H1 (cell line): ENCODE measurements at regions not wholly inside any gene's neighbourhood (a gene's known extent, or its start where the extent isn't known, plus 50 kb on each side); places are given as distances from the start of the nearest gene placed in this dataset.

Experiments used
- CTCF ChIA-PET: fragments of 300-600 bp; sonication (Branson Sonifier 250); formaldehyde crosslinking; loops from one replicate; lab custom pipeline; 2021; ENCODE audit not compliant: partially characterized antibody; lab: Charles Lee
- POLR2A ChIA-PET: fragments of 300-600 bp; sonication (Branson Sonifier 250); formaldehyde crosslinking; loops from one replicate; lab custom pipeline; 2021; ENCODE audit warnings: inconsistent platforms; ENCODE audit not compliant: partially characterized antibody; lab: Charles Lee
- DNase-seq, 2 experiments: peaks; one replicate each; pipeline versions ENCODE4 v3.0.0 to v3.0.0-alpha.2; 2010 to 2022; ENCODE audit warnings: low spot score in 2 of 2, low read depth in 1 of 2, mixed read lengths in 1 of 2
- FAIRE-seq: peaks from 2 replicates; lab custom pipeline; 2011; peaks lifted over from hg19 to GRCh38; lab: Jason Lieb, UNC
- H2AFZ ChIP-seq: 2 replicates; pipeline ENCODE4 v1.8.1; 2012; ENCODE audit warnings: low read length, inconsistent platforms
- H2AK5ac ChIP-seq: 2 replicates; pipeline ENCODE4 v1.6.1; 2013; ENCODE audit warnings: low read depth, low read length
- H2BK120ac ChIP-seq: replicated peaks from 2 replicates; pipeline ENCODE3; 2013; ENCODE audit warnings: low read depth, low read length, inconsistent platforms
- H2BK12ac ChIP-seq: 2 replicates; pipeline ENCODE4 v1.6.1; 2013; ENCODE audit warnings: low read depth, low read length
- H2BK15ac ChIP-seq: 2 replicates; pipeline ENCODE4 v1.6.1; 2013; ENCODE audit warnings: low read length
- H2BK20ac ChIP-seq: 2 replicates; pipeline ENCODE4 v1.6.1; 2013; ENCODE audit warnings: low read length
- H2BK5ac ChIP-seq: 2 replicates; pipeline ENCODE4 v1.6.1; 2013; ENCODE audit warnings: low read depth, low read length
- H3K14ac ChIP-seq: 2 replicates; pipeline ENCODE4 v1.6.1; 2013; ENCODE audit warnings: inconsistent platforms; ENCODE audit not compliant: insufficient read length
- H3K18ac ChIP-seq: 2 replicates; pipeline ENCODE4 v1.6.1; 2013; ENCODE audit warnings: low read length; ENCODE audit errors: extremely low read depth
- H3K23ac ChIP-seq: 2 replicates; pipeline ENCODE4 v1.6.1; 2013; ENCODE audit warnings: inconsistent platforms; ENCODE audit not compliant: insufficient read length
- H3K23me2 ChIP-seq: 2 replicates; pipeline ENCODE4 v1.6.1; 2013; ENCODE audit warnings: low read depth, low read length
- H3K27ac ChIP-seq: 2 replicates; pipeline ENCODE4 v1.6.1; 2011; ENCODE audit warnings: low read depth, low read length, inconsistent platforms
- H3K27me3 ChIP-seq, 4 experiments: replicated peaks in 1 of 4; 1 replicate in 1 of 4; 2 replicates in 3 of 4; pipeline versions ENCODE4 v1.6.1 to v1.8.1; 2011 to 2013; ENCODE audit warnings: low read length in 3 of 4, mild to moderate bottlenecking in 3 of 4, inconsistent platforms in 2 of 4, mixed read lengths in 2 of 4, moderate library complexity in 1 of 4; ENCODE audit not compliant: control insufficient read depth in 3 of 4, insufficient read depth in 3 of 4; ENCODE audit errors: extremely low read depth in 1 of 4
- H3K36me3 ChIP-seq, 4 experiments: 2 replicates each; pipeline versions ENCODE4 v1.6.1 to v1.8.1; 2011 to 2013; ENCODE audit warnings: mild to moderate bottlenecking in 4 of 4, low read length in 3 of 4, moderate library complexity in 2 of 4, control low read depth in 1 of 4, inconsistent platforms in 1 of 4; ENCODE audit not compliant: insufficient read depth in 4 of 4, control insufficient read depth in 2 of 4
- H3K4ac ChIP-seq: replicated peaks from 2 replicates; pipeline ENCODE3; 2013; ENCODE audit warnings: low read length, low read depth, mixed read lengths, inconsistent platforms; ENCODE audit not compliant: insufficient read length
- H3K4me1 ChIP-seq, 4 experiments: replicated peaks in 1 of 4; 1 replicate in 1 of 4; 2 replicates in 3 of 4; pipeline versions ENCODE4 v1.6.1 to v1.8.1; 2011 to 2013; ENCODE audit warnings: low read length in 3 of 4, inconsistent platforms in 2 of 4, mixed read lengths in 1 of 4; ENCODE audit not compliant: insufficient read depth in 4 of 4, control insufficient read depth in 3 of 4
- H3K4me2 ChIP-seq, 2 experiments: 2 replicates each; pipeline versions ENCODE4 v1.6.1 to v1.8.1; 2011 to 2013; ENCODE audit warnings: low read depth in 2 of 2, low read length in 2 of 2, control low read depth in 1 of 2, inconsistent platforms in 1 of 2, mild to moderate bottlenecking in 1 of 2; ENCODE audit not compliant: insufficient read depth in 1 of 2
- H3K4me3 ChIP-seq, 4 experiments: fragments of 200-600, 300-600 bp in 1 of 4; sonication (generic), shearing (Covaris generic), sonication (Bioruptor Twin) in 1 of 4; 2 replicates each; pipeline versions ENCODE4 v1.5.1 to v1.8.1; 2011 to 2016; ENCODE audit warnings: low read length in 4 of 4, low read depth in 3 of 4, control low read depth in 2 of 4, inconsistent platforms in 2 of 4, mild to moderate bottlenecking in 2 of 4, mixed read lengths in 1 of 4, moderate library complexity in 1 of 4; ENCODE audit not compliant: insufficient read depth in 2 of 4; ENCODE audit errors: extremely low read depth in 1 of 4
- H3K56ac ChIP-seq: replicated peaks from 2 replicates; pipeline ENCODE3; 2013; ENCODE audit warnings: low read depth, mild to moderate bottlenecking, mixed read lengths, low read length, inconsistent platforms; ENCODE audit not compliant: insufficient read length
- H3K79me1 ChIP-seq: 2 replicates; pipeline ENCODE4 v1.6.1; 2013; ENCODE audit warnings: low read depth, low read length, control low read depth
- H3K79me2 ChIP-seq, 2 experiments: 2 replicates each; pipeline versions ENCODE4 v1.6.1 to v1.8.1; 2012 to 2013; ENCODE audit warnings: low read length in 2 of 2, mild to moderate bottlenecking in 2 of 2, inconsistent platforms in 1 of 2; ENCODE audit not compliant: insufficient read depth in 2 of 2, control insufficient read depth in 1 of 2
- H3K9ac ChIP-seq, 4 experiments: replicated peaks in 1 of 4; 1 replicate in 1 of 4; 2 replicates in 3 of 4; pipeline versions ENCODE4 v1.6.1 to v1.8.1; 2011 to 2013; ENCODE audit warnings: low read depth in 3 of 4, low read length in 3 of 4, control low read depth in 2 of 4, mild to moderate bottlenecking in 2 of 4, moderate library complexity in 2 of 4, inconsistent platforms in 1 of 4; ENCODE audit errors: extremely low read depth in 1 of 4
- H3K9me3 ChIP-seq, 2 experiments: 2 replicates each; pipeline versions ENCODE4 v1.6.1 to v1.8.1; 2012 to 2013; ENCODE audit warnings: mild to moderate bottlenecking in 2 of 2, moderate library complexity in 2 of 2, control low read depth in 1 of 2, inconsistent platforms in 1 of 2, low read depth in 1 of 2, low read length in 1 of 2, mixed read lengths in 1 of 2; ENCODE audit not compliant: insufficient read depth in 2 of 2
- H4K20me1 ChIP-seq, 2 experiments: replicated peaks in 1 of 2; 2 replicates each; pipeline versions ENCODE3 to v1.8.1; 2011 to 2013; ENCODE audit warnings: inconsistent platforms in 2 of 2, low read length in 2 of 2, mild to moderate bottlenecking in 1 of 2; ENCODE audit not compliant: insufficient read depth in 2 of 2, control insufficient read depth in 1 of 2
- H4K5ac ChIP-seq: 2 replicates; pipeline ENCODE4 v1.6.1; 2013; ENCODE audit warnings: low read length, low read depth, mixed read lengths, inconsistent platforms; ENCODE audit not compliant: insufficient read length
- H4K8ac ChIP-seq: 2 replicates; pipeline ENCODE4 v1.8.0; 2013; ENCODE audit warnings: mild to moderate bottlenecking, moderate library complexity, low read length, inconsistent platforms; ENCODE audit not compliant: insufficient read depth; ENCODE audit errors: extremely low read depth
- H4K91ac ChIP-seq: replicated peaks from 2 replicates; pipeline ENCODE3; 2013; ENCODE audit warnings: low read length, mixed read lengths, inconsistent platforms; ENCODE audit not compliant: insufficient read length
- CHD1 ChIP-seq: IDR thresholded peaks from 2 replicates; pipeline ENCODE4 v1.6.1; 2012; ENCODE audit warnings: low read depth, low read length, improper control_type of control experiment
- EP300 ChIP-seq, 2 experiments: IDR thresholded peaks; 1 replicate in 1 of 2; 2 replicates in 1 of 2; pipeline ENCODE4 v1.6.1; 2011 to 2012; ENCODE audit warnings: low read depth in 2 of 2, low read length in 2 of 2, mild to moderate bottlenecking in 2 of 2, borderline replicate concordance in 1 of 2, inconsistent platforms in 1 of 2, moderate library complexity in 1 of 2
- GTF2F1 ChIP-seq: IDR thresholded peaks from 2 replicates; pipeline ENCODE4 v1.6.1; 2012; ENCODE audit warnings: low read depth, low read length, improper control_type of control experiment, borderline replicate concordance
- JUN ChIP-seq: IDR thresholded peaks from 2 replicates; pipeline ENCODE4 v1.6.1; 2011; ENCODE audit warnings: low read depth, mild to moderate bottlenecking, improper control_type of control experiment, low read length
- NRF1 ChIP-seq: IDR thresholded peaks from 2 replicates; pipeline ENCODE4 v1.6.1; 2011; ENCODE audit warnings: mild to moderate bottlenecking, low read depth, low read length, improper control_type of control experiment
- POU5F1 ChIP-seq: IDR thresholded peaks from 2 replicates; pipeline ENCODE4 v1.6.1; 2011; ENCODE audit warnings: low read depth, mild to moderate bottlenecking, low read length, moderate library complexity
- SIN3A ChIP-seq, 2 experiments: IDR thresholded peaks in 1 of 2; conservative IDR thresholded peaks in 1 of 2; 2 replicates each; pipeline ENCODE4 v1.6.1; 2011 to 2012; ENCODE audit warnings: low read length in 2 of 2, improper control_type of control experiment in 1 of 2, low read depth in 1 of 2, mild to moderate bottlenecking in 1 of 2
- SP1 ChIP-seq: IDR thresholded peaks from 2 replicates; pipeline ENCODE4 v1.6.1; 2011; ENCODE audit warnings: low read depth, low read length
- TAF1 ChIP-seq: IDR thresholded peaks from 2 replicates; pipeline ENCODE4 v1.6.1; 2011; ENCODE audit warnings: mild to moderate bottlenecking, low read depth, low read length
- TAF7 ChIP-seq: optimal IDR thresholded peaks from 2 replicates; pipeline ENCODE3; 2011; ENCODE audit warnings: low read depth, mild to moderate bottlenecking, inconsistent platforms, low read length, moderate library complexity, borderline replicate concordance
- ZNF274 ChIP-seq: IDR thresholded peaks from 2 replicates; pipeline ENCODE4 v1.7.0; 2012; ENCODE audit warnings: low read length, borderline replicate concordance; ENCODE audit errors: extremely low read depth
- WGBS, 2 experiments: shearing (Covaris generic) in 1 of 2; methylation state at CpG; one replicate each; pipeline versions ENCODE4 v1.1.6 to v1.1.7; 2013 to 2015; ENCODE audit warnings: low lambda C conversion rate in 2 of 2, mixed read lengths in 2 of 2, inconsistent platforms in 1 of 2, low coverage in 1 of 2, missing lambda C conversion rate in 1 of 2; ENCODE audit not compliant: insufficient replicate concordance in 2 of 2, insufficient coverage in 1 of 2, insufficient read length in 1 of 2; ENCODE audit errors: extremely low coverage in 1 of 2, missing lambda C conversion rate in 1 of 2; 5-methylcytosine and 5-hydroxymethylcytosine counted together
- TF ChIP-seq, protein P1 (sequence below): IDR thresholded peaks from 2 replicates; pipeline ENCODE4 v1.6.1; 2012; ENCODE audit warnings: inconsistent platforms

DNA sequence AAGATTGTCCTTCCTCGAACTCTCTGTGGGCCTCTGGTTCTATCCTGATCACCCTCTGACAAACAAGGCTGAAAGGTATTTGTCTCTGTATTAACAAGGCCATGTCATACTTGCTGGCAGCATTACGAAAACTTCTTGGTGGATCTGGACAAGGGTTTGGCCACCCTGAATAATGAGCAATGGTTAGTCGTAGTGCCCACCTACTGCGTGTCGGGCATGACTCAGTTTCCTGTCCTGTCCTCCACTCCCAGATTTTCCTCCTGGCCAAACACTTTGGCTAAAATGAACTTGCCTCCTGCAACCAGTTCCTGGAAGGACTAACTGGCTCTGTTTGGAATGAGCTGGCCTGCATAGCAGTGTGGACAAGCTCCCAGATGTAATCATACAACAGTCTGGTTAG lies 198.5 kb upstream of the SMIM21 start:
- no peak overlapping the region for H4K5ac ChIP-seq
- DNase-seq = no peak
- no peak overlapping the region for H4K91ac ChIP-seq
- no peak overlapping the region for H2AFZ ChIP-seq
- no peaks in the 10 kb centered on the region for H3K4me1 ChIP-seq
- POLR2A ChIA-PET = no interaction called here
- no peak overlapping the region for H3K4me3 ChIP-seq
- no peak overlapping the region for H4K8ac ChIP-seq
- H3K27me3 ChIP-seq = no peaks in the 10 kb centered on the region
- H3K9ac ChIP-seq = no peak overlapping the region
- no peaks in the 10 kb centered on the region for H3K36me3 ChIP-seq
- H3K9me3 ChIP-seq = no peaks in the 10 kb centered on the region
- WGBS, 2 experiments = 91% methylated on average over 5 of the region's 5 CpGs; no CpG with 5 or more reads in 1 of the 2 experiments
- no peak overlapping the region for H3K27ac ChIP-seq
- H3K18ac ChIP-seq = no peak overlapping the region
- H4K20me1 ChIP-seq = no peaks in the 10 kb centered on the region
- CTCF ChIA-PET = no interaction called here
- H3K4ac ChIP-seq = no peak overlapping the region
- H3K79me1 ChIP-seq = no peaks in the 10 kb centered on the region
- no peak overlapping the region for H2BK15ac ChIP-seq
- no peak overlapping the region for H2BK5ac ChIP-seq
- no peak overlapping the region for H3K23ac ChIP-seq
- FAIRE-seq = no peak
- H2BK20ac ChIP-seq = no peak overlapping the region
- H2AK5ac ChIP-seq = no peak overlapping the region
- no peak overlapping the region for H3K14ac ChIP-seq
- H3K56ac ChIP-seq = no peak overlapping the region
- no peak overlapping the region for H2BK12ac ChIP-seq
- H3K23me2 ChIP-seq = no peaks in the 10 kb centered on the region
- H2BK120ac ChIP-seq = no peak overlapping the region
- H3K4me2 ChIP-seq = no peak overlapping the region
- H3K79me2 ChIP-seq = no peaks in the 10 kb centered on the region
- TF ChIP-seq TAF1 (no peak), CHD1 (no peak), GTF2F1 (no peak), JUN (no peak), SP1 (no peak), EP300 (IDR thresholded peaks at IDR 0.05; ENCODE audit: borderline replicate concordance in 1 of 2, low read depth in 2 of 2, low read length in 2 of 2) (no peak), SIN3A (conservative IDR thresholded peaks at IDR 0.05 in 1 of 2, IDR thresholded peaks at IDR 0.05 in 1 of 2; ENCODE audit: low read depth in 1 of 2, low read length in 2 of 2) (no peak), ZNF274 (no peak), TAF7 (no peak), POU5F1 (no peak), NRF1 (no peak)
- TF ChIP-seq, protein P1, sequence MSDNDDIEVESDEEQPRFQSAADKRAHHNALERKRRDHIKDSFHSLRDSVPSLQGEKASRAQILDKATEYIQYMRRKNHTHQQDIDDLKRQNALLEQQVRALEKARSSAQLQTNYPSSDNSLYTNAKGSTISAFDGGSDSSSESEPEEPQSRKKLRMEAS = no peak
